OCI-LY7 (cell line): ENCODE measurements at regions not wholly inside any gene's neighbourhood (a gene's known extent, or its start where the extent isn't known, plus 50 kb on each side); places are given as distances from the start of the nearest gene placed in this dataset.

Source experiments
- CTCF ChIP-seq: fragments of 200-600 bp; sonication (generic); conservative IDR thresholded peaks from 2 replicates; pipeline ENCODE4 v1.5.1; 2014; ENCODE audit warnings: mild to moderate bottlenecking, antibody characterized with exemption, low read length, moderate library complexity, mixed read lengths
- EZH2phosphoT487 ChIP-seq: fragments of 200-600 bp; sonication (generic); IDR thresholded peaks from 2 replicates; pipeline ENCODE4 v1.6.1; 2018; ENCODE audit warnings: low read depth, borderline replicate concordance, mild to moderate bottlenecking, mixed run types, antibody characterized with exemption, low read length, moderate library complexity, mixed read lengths

- no peak for TF ChIP-seq CTCF
- no peak for TF ChIP-seq EZH2phosphoT487
Observed at GRCh38 chr3:35042210-35042991, 596.9 kb upstream of the ARPP21 start.
